A549 (cell line): ENCODE measurements at regions not wholly inside any gene's neighbourhood (a gene's known extent, or its start where the extent isn't known, plus 50 kb on each side); places are given as distances from the start of the nearest gene placed in this dataset.

Source experiments
- CTCF ChIP-seq: fragments of >200 bp; sonication (Bioruptor Twin); formaldehyde crosslinking; IDR thresholded peaks from 3 replicates; pipeline ENCODE4 v1.5.1; 2016
- POLR2A ChIP-seq: IDR thresholded peaks from 2 replicates; pipeline ENCODE4 v1.6.1; 2012; ENCODE audit warnings: mild to moderate bottlenecking, low read length
- RNF2 ChIP-seq: fragments of 200-600 bp; sonication (generic); IDR thresholded peaks from 2 replicates; pipeline ENCODE4 v1.6.1; 2016; ENCODE audit warnings: low read depth, mild to moderate bottlenecking, antibody characterized with exemption, moderate library complexity, borderline replicate concordance
- USF2 ChIP-seq: fragments of 450-650 bp; IDR thresholded peaks from 2 replicates; pipeline ENCODE4 v1.6.1; 2014; ENCODE audit warnings: antibody characterized with exemption
- TF ChIP-seq, protein P1 (sequence below): fragments of 200-600 bp; sonication (generic); IDR thresholded peaks from 2 replicates; pipeline ENCODE4 v1.6.1; 2016; ENCODE audit warnings: antibody characterized with exemption, mild to moderate bottlenecking, moderate library complexity

DNA sequence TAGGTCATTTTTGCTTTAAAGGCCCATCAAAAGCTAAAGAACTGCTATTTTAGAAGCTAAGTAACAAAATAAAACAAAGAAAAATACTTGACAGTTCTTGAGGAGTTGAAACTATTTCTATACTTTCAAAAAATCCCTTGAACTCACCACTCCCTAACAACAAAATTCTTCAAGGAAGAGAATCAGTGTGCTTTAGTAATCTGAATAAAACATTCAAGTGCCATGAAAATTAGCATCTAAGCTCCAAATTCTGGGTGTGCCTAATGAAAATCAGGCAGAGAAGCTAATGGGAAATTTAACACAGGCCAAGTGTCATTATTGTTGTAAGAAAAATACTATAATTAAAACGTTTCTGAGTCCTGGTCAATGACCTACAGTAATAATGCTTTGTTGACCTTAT is 456.3 kb downstream of the ZEB2 start:
- TF ChIP-seq USF2 (no peak), CTCF (no peak), POLR2A (no peak), RNF2 (no peak)
- TF ChIP-seq, protein P1, sequence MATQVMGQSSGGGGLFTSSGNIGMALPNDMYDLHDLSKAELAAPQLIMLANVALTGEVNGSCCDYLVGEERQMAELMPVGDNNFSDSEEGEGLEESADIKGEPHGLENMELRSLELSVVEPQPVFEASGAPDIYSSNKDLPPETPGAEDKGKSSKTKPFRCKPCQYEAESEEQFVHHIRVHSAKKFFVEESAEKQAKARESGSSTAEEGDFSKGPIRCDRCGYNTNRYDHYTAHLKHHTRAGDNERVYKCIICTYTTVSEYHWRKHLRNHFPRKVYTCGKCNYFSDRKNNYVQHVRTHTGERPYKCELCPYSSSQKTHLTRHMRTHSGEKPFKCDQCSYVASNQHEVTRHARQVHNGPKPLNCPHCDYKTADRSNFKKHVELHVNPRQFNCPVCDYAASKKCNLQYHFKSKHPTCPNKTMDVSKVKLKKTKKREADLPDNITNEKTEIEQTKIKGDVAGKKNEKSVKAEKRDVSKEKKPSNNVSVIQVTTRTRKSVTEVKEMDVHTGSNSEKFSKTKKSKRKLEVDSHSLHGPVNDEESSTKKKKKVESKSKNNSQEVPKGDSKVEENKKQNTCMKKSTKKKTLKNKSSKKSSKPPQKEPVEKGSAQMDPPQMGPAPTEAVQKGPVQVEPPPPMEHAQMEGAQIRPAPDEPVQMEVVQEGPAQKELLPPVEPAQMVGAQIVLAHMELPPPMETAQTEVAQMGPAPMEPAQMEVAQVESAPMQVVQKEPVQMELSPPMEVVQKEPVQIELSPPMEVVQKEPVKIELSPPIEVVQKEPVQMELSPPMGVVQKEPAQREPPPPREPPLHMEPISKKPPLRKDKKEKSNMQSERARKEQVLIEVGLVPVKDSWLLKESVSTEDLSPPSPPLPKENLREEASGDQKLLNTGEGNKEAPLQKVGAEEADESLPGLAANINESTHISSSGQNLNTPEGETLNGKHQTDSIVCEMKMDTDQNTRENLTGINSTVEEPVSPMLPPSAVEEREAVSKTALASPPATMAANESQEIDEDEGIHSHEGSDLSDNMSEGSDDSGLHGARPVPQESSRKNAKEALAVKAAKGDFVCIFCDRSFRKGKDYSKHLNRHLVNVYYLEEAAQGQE = no peak
